ENCODE measurements at regions not wholly inside any gene's neighbourhood (a gene's known extent, or its start where the extent isn't known, plus 50 kb on each side); places are given as distances from the start of the nearest gene placed in this dataset.

DNA sequence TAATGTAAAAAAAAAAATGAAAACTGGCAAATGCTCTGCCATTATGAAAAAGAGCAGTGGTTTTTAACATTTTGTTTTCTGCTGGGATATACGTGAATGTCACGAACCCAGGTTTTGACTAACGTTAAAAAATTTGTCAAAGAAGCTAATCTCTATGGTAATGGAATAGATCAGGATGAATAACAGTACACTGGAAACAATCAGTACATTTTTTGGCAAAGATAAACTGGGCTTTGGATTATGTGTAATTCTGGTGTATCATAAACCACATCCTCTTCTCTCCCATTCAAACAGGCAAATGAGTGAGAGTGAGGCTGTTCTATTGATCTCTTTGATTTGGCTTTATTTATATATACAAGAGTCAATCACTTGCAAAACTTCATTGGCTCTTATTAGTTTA, 207.0 kb upstream of the IRX3 start:
- H3K4me1 Mint-ChIP-seq = no peaks in the 10 kb centered on the region
- TF ChIP-seq POLR2AphosphoS5 (IDR thresholded peaks at IDR 0.05; ENCODE audit: low read depth) (no peak), ETS1 (IDR thresholded peaks at IDR 0.05) (no peak), JUNB (IDR thresholded peaks at IDR 0.05; ENCODE audit: unreplicated experiment) (no peak), ZNF331 (CRISPR knock-in tag; IDR thresholded peaks at IDR 0.05; ENCODE audit: low read depth) (no peak), STAT1 (IDR thresholded peaks at IDR 0.05; ENCODE audit: unreplicated experiment) (no peak), EZH2phosphoT487 (IDR thresholded peaks at IDR 0.05; ENCODE audit: unreplicated experiment) (no peak), ZNF114 (CRISPR knock-in tag; IDR thresholded peaks at IDR 0.05) (no peak), REST (IDR thresholded peaks at IDR 0.05; ENCODE audit: unreplicated experiment) (no peak), NANOG (IDR thresholded peaks at IDR 0.05; ENCODE audit: borderline replicate concordance) (no peak)
- TF ChIP-seq, protein P1, sequence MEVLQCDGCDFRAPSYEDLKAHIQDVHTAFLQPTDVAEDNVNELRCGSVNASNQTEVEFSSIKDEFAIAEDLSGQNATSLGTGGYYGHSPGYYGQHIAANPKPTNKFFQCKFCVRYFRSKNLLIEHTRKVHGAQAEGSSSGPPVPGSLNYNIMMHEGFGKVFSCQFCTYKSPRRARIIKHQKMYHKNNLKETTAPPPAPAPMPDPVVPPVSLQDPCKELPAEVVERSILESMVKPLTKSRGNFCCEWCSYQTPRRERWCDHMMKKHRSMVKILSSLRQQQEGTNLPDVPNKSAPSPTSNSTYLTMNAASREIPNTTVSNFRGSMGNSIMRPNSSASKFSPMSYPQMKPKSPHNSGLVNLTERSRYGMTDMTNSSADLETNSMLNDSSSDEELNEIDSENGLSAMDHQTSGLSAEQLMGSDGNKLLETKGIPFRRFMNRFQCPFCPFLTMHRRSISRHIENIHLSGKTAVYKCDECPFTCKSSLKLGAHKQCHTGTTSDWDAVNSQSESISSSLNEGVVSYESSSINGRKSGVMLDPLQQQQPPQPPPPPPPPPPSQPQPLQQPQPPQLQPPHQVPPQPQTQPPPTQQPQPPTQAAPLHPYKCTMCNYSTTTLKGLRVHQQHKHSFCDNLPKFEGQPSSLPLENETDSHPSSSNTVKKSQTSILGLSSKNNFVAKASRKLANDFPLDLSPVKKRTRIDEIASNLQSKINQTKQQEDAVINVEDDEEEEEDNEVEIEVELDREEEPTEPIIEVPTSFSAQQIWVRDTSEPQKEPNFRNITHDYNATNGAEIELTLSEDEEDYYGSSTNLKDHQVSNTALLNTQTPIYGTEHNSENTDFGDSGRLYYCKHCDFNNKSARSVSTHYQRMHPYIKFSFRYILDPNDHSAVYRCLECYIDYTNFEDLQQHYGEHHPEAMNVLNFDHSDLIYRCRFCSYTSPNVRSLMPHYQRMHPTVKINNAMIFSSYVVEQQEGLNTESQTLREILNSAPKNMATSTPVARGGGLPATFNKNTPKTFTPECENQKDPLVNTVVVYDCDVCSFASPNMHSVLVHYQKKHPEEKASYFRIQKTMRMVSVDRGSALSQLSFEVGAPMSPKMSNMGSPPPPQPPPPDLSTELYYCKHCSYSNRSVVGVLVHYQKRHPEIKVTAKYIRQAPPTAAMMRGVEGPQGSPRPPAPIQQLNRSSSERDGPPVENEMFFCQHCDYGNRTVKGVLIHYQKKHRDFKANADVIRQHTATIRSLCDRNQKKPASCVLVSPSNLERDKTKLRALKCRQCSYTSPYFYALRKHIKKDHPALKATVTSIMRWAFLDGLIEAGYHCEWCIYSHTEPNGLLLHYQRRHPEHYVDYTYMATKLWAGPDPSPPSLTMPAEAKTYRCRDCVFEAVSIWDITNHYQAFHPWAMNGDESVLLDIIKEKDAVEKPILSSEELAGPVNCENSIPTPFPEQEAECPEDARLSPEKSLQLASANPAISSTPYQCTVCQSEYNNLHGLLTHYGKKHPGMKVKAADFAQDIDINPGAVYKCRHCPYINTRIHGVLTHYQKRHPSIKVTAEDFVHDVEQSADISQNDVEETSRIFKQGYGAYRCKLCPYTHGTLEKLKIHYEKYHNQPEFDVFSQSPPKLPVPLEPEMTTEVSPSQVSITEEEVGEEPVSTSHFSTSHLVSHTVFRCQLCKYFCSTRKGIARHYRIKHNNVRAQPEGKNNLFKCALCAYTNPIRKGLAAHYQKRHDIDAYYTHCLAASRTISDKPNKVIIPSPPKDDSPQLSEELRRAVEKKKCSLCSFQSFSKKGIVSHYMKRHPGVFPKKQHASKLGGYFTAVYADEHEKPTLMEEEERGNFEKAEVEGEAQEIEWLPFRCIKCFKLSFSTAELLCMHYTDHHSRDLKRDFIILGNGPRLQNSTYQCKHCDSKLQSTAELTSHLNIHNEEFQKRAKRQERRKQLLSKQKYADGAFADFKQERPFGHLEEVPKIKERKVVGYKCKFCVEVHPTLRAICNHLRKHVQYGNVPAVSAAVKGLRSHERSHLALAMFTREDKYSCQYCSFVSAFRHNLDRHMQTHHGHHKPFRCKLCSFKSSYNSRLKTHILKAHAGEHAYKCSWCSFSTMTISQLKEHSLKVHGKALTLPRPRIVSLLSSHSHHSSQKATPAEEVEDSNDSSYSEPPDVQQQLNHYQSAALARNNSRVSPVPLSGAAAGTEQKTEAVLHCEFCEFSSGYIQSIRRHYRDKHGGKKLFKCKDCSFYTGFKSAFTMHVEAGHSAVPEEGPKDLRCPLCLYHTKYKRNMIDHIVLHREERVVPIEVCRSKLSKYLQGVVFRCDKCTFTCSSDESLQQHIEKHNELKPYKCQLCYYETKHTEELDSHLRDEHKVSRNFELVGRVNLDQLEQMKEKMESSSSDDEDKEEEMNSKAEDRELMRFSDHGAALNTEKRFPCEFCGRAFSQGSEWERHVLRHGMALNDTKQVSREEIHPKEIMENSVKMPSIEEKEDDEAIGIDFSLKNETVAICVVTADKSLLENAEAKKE (CRISPR knock-in tag; IDR thresholded peaks at IDR 0.05) = no peak
- H3K4me3 ChIP-seq = no peak overlapping the region
- H3K9me3 Mint-ChIP-seq = peaks cover 11% of the 10 kb centered on the region
- no peaks in the 10 kb centered on the region for H3K27me3 ChIP-seq (ENCODE audit: insufficient read depth)
- no peaks in the 10 kb centered on the region for H3F3A ChIP-seq (replicated peaks; ENCODE audit: low read depth)
- H3K27me3 Mint-ChIP-seq (ENCODE audit: insufficient read depth, low read depth, poor library complexity) = peaks cover 1% of the 10 kb centered on the region
- no peak overlapping the region for H3K27ac Mint-ChIP-seq
- ATAC-seq (no peak), DNase-seq (ENCODE audit: low spot score) (no peak)
- H3K36me3 ChIP-seq (ENCODE audit: insufficient read depth) = no peaks in the 10 kb centered on the region
- H3K9me2 ChIP-seq (ENCODE audit: insufficient read depth) = peaks cover 14% of the 10 kb centered on the region; the same call in 1 of the 2 replicates
- no peak overlapping the region for H3K4me2 ChIP-seq
- H4K20me1 ChIP-seq (replicated peaks; ENCODE audit: insufficient read depth) = no peaks in the 10 kb centered on the region
- H3K79me2 ChIP-seq (replicated peaks; ENCODE audit: insufficient read depth) = no peaks in the 10 kb centered on the region
- H3K36me3 Mint-ChIP-seq (ENCODE audit: low read depth) = peaks cover 7% of the 10 kb centered on the region; the same call in 1 of the 3 replicates
- H3K4me1 ChIP-seq (ENCODE audit: insufficient read depth) = no peaks in the 10 kb centered on the region
- H3K27ac ChIP-seq (ENCODE audit: low read depth) = no peak overlapping the region
- no peak overlapping the region for H3K4me3 Mint-ChIP-seq
- H2AFZ ChIP-seq = no peak overlapping the region
